ENCODE measurements at regions not wholly inside any gene's neighbourhood (a gene's known extent, or its start where the extent isn't known, plus 50 kb on each side); places are given as distances from the start of the nearest gene placed in this dataset.
A peak's percentile ranks its signal among the peaks of the same experiment; 100 is the strongest.

DNA sequence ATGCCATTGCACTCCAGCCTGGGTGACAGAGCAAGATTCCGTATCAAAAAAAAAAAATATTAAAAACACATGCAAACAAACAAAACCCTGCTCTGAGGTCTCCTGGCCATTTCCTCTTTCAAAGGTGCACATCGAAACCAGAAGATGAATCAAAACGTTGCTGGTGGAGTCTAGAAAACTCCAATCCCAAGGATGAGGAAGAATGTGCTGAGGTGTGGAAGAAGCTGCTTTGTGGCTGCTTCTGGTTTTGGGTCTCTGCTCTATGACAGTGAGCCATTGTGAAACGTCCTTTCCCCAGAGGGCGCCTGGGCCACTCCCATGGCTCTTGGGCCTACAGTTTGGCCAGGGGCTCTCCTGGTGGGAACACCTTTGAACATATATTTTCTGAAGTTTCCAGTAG lies 112.6 kb downstream of the IRF8 start:
- H3K4me1 ChIP-seq (ENCODE audit: control insufficient read depth, low read length) = peaks cover 82% of the 10 kb centered on the region
- H3K9me3 ChIP-seq (ENCODE audit: control insufficient read depth, insufficient read depth, low read length) = no peaks in the 10 kb centered on the region
- H3K27ac ChIP-seq (ENCODE audit: low read depth, low read length) = peak overlapping the region; percentile 83
- H3K36me3 ChIP-seq (ENCODE audit: control insufficient read depth, low read length) = no peaks in the 10 kb centered on the region
- peaks cover 36% of the 10 kb centered on the region for H3F3A ChIP-seq (ENCODE audit: control insufficient read depth, insufficient read depth)
- H3K4me3 ChIP-seq (ENCODE audit: low read length) = peak overlapping the region; percentile 46
- peak overlapping the region; percentile 75 for H3K4me2 ChIP-seq (ENCODE audit: low read length)
- no peaks in the 10 kb centered on the region for H3K27me3 ChIP-seq (ENCODE audit: control insufficient read depth, low read length)
- H3K79me2 ChIP-seq (ENCODE audit: control insufficient read depth, low read length) = no peaks in the 10 kb centered on the region
- TF ChIP-seq CTCF (IDR thresholded peaks at IDR 0.05; ENCODE audit: low read depth, low read length, poor library complexity, severe bottlenecking) = no peak
- H4K20me1 ChIP-seq (ENCODE audit: control insufficient read depth, insufficient read depth, low read depth, low read length) = no peaks in the 10 kb centered on the region
- no peaks in the 10 kb centered on the region for H3K9me2 ChIP-seq (replicated peaks; ENCODE audit: control insufficient read depth, low read length)

DNA sequence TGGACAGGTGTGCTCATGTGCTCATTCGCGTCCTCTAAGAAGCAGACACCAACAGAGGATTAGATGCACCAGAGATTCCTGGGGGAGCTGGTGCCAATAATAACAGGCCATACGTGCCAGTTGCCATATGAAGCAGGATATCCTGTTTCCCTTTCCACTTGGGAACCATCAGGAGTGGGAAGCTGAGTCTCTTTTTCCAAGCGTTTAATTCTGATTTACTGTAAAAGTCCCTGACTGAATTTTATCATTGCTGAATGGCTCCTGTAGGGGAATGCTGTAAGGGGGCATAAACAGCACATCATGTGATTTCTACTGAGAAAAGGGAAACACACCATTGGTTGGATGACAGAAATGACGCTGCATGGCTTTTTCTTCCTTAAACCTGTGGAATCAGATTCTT lies 113.3 kb downstream of the IRF8 start:
- Histone ChIP-seq H3K27ac (ENCODE audit: low read depth, low read length) (peak overlapping the region; percentile 83), H3F3A (ENCODE audit: control insufficient read depth, insufficient read depth) (peaks cover 36% of the 10 kb centered on the region), H3K9me3 (ENCODE audit: control insufficient read depth, insufficient read depth, low read length) (no peaks in the 10 kb centered on the region), H3K4me1 (ENCODE audit: control insufficient read depth, low read length) (peaks cover 78% of the 10 kb centered on the region), H3K27me3 (ENCODE audit: control insufficient read depth, low read length) (no peaks in the 10 kb centered on the region), H3K4me3 (ENCODE audit: low read length) (peak overlapping the region; percentile 46; the same call in 1 of the 2 replicates), H3K9me2 (replicated peaks; ENCODE audit: control insufficient read depth, low read length) (no peaks in the 10 kb centered on the region), H3K36me3 (ENCODE audit: control insufficient read depth, low read length) (no peaks in the 10 kb centered on the region), H3K79me2 (ENCODE audit: control insufficient read depth, low read length) (no peaks in the 10 kb centered on the region), H4K20me1 (ENCODE audit: control insufficient read depth, insufficient read depth, low read depth, low read length) (no peaks in the 10 kb centered on the region), H3K4me2 (ENCODE audit: low read length) (peak overlapping the region; percentile 75)
- TF ChIP-seq EZH2phosphoT487 (IDR thresholded peaks at IDR 0.05; ENCODE audit: borderline replicate concordance, low read length) = no peak
- TF ChIP-seq CTCF (IDR thresholded peaks at IDR 0.05; ENCODE audit: low read depth, low read length, poor library complexity, severe bottlenecking) = no peak

DNA sequence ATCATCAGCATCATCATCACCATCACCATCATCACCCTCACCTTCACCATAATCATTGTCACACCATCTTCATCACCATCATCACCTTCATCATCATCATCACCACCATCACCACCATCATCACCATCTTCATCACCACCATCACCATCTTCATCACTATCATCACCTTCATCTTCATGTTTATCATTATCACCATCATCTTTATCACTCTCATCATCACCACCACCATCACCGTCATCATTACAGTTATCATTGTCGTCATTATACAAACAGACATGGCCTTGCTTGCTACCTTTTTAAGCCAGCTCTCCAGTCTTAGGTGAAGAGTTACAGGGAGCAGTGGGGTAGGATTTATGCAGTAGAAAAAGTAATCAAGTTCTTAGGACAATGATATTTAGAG lies 114.9 kb downstream of the IRF8 start:
- H3K79me2 ChIP-seq (ENCODE audit: control insufficient read depth, low read length) = no peaks in the 10 kb centered on the region
- no peak overlapping the region for H3K4me3 ChIP-seq (ENCODE audit: low read length)

More for the DNA sequence above, 114.9 kb downstream of the IRF8 start:
- TF ChIP-seq EZH2phosphoT487 (IDR thresholded peaks at IDR 0.05; ENCODE audit: borderline replicate concordance, low read length) (no peak), CTCF (IDR thresholded peaks at IDR 0.05; ENCODE audit: low read depth, low read length, poor library complexity, severe bottlenecking) (no peak)
- no peaks in the 10 kb centered on the region for H3K9me2 ChIP-seq (replicated peaks; ENCODE audit: control insufficient read depth, low read length)
- no peaks in the 10 kb centered on the region for H3K9me3 ChIP-seq (ENCODE audit: control insufficient read depth, insufficient read depth, low read length)
- H3K27me3 ChIP-seq (ENCODE audit: control insufficient read depth, low read length) = peaks cover 3% of the 10 kb centered on the region
- H4K20me1 ChIP-seq (ENCODE audit: control insufficient read depth, insufficient read depth, low read depth, low read length) = no peaks in the 10 kb centered on the region
- peaks cover 24% of the 10 kb centered on the region for H3F3A ChIP-seq (ENCODE audit: control insufficient read depth, insufficient read depth)
- H3K27ac ChIP-seq (ENCODE audit: low read depth, low read length) = no peak overlapping the region
- no peaks in the 10 kb centered on the region for H3K36me3 ChIP-seq (ENCODE audit: control insufficient read depth, low read length)
- peaks cover 73% of the 10 kb centered on the region for H3K4me1 ChIP-seq (ENCODE audit: control insufficient read depth, low read length)
- no peak overlapping the region for H3K4me2 ChIP-seq (ENCODE audit: low read length)

Data from DOHH2 (cell line).